SK-N-SH (cell line): ENCODE measurements at regions not wholly inside any gene's neighbourhood (a gene's known extent, or its start where the extent isn't known, plus 50 kb on each side); places are given as distances from the start of the nearest gene placed in this dataset.
A peak's percentile ranks its signal among the peaks of the same experiment; 100 is the strongest.

Experiments used
- CHD2 ChIP-seq: fragments of 150-350 bp; IDR thresholded peaks from 2 replicates; pipeline ENCODE4 v1.6.1; 2018; ENCODE audit warnings: low read length; ENCODE audit not compliant: partially characterized antibody
- EP300 ChIP-seq, 2 experiments: IDR thresholded peaks; 2 replicates each; pipeline versions ENCODE4 v1.4.0 to v1.6.1; 2012; ENCODE audit warnings: borderline replicate concordance in 1 of 2, low read depth in 1 of 2, low read length in 1 of 2
- FOSL2 ChIP-seq: IDR thresholded peaks from 2 replicates; pipeline ENCODE4 v1.4.0; 2012; ENCODE audit warnings: low read depth, mild to moderate bottlenecking, moderate library complexity, borderline replicate concordance
- FOXM1 ChIP-seq: IDR thresholded peaks from 2 replicates; pipeline ENCODE4 v1.4.0; 2012; ENCODE audit warnings: low read depth, mild to moderate bottlenecking
- GABPA ChIP-seq: IDR thresholded peaks from 2 replicates; pipeline ENCODE4 v1.4.0; 2012; ENCODE audit warnings: low read depth, mild to moderate bottlenecking
- JUND ChIP-seq: IDR thresholded peaks from 2 replicates; pipeline ENCODE4 v1.4.0; 2012
- MAX ChIP-seq: IDR thresholded peaks from 2 replicates; pipeline ENCODE4 v1.4.0; 2012; ENCODE audit warnings: low read depth
- NRF1 ChIP-seq: IDR thresholded peaks from 2 replicates; pipeline ENCODE4 v1.6.1; 2012; ENCODE audit warnings: low read depth, mild to moderate bottlenecking, low read length
- POLR2AphosphoS5 ChIP-seq: IDR thresholded peaks from 2 replicates; pipeline ENCODE4 v1.6.1; 2012; ENCODE audit warnings: low read depth, low read length
- RCOR1 ChIP-seq: fragments of 150-350 bp; IDR thresholded peaks from 2 replicates; pipeline ENCODE4 v1.6.1; 2017; ENCODE audit warnings: antibody characterized with exemption, low read length
- RFX5 ChIP-seq: IDR thresholded peaks from 2 replicates; pipeline ENCODE4 v1.6.1; 2012; ENCODE audit warnings: mild to moderate bottlenecking, improper control_type of control experiment, low read length
- SIN3A ChIP-seq: IDR thresholded peaks from 2 replicates; pipeline ENCODE4 v1.6.1; 2012; ENCODE audit warnings: low read depth, mild to moderate bottlenecking, low read length, moderate library complexity, borderline replicate concordance
- TF ChIP-seq, protein P1 (sequence below): fragments of 200-600 bp; sonication (generic); IDR thresholded peaks from 2 replicates; pipeline ENCODE4 v1.6.1; 2017; ENCODE audit warnings: antibody characterized with exemption, mild to moderate bottlenecking, moderate library complexity
- TF ChIP-seq, protein P2 (sequence below): IDR thresholded peaks from 2 replicates; pipeline ENCODE4; 2012

- TF ChIP-seq, protein P1, sequence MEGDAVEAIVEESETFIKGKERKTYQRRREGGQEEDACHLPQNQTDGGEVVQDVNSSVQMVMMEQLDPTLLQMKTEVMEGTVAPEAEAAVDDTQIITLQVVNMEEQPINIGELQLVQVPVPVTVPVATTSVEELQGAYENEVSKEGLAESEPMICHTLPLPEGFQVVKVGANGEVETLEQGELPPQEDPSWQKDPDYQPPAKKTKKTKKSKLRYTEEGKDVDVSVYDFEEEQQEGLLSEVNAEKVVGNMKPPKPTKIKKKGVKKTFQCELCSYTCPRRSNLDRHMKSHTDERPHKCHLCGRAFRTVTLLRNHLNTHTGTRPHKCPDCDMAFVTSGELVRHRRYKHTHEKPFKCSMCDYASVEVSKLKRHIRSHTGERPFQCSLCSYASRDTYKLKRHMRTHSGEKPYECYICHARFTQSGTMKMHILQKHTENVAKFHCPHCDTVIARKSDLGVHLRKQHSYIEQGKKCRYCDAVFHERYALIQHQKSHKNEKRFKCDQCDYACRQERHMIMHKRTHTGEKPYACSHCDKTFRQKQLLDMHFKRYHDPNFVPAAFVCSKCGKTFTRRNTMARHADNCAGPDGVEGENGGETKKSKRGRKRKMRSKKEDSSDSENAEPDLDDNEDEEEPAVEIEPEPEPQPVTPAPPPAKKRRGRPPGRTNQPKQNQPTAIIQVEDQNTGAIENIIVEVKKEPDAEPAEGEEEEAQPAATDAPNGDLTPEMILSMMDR: no peak
- TF ChIP-seq SIN3A (no peak), RFX5 (no peak), EP300 (IDR thresholded peaks at IDR 0.05; ENCODE audit: borderline replicate concordance in 1 of 2, low read depth in 1 of 2, low read length in 1 of 2) (peak in 1 of 2 experiments; percentile 23; a peak in 1 of 4 replicates), MAX (peak; percentile 14; the same call in 1 of the 2 replicates), POLR2AphosphoS5 (no peak), NRF1 (no peak), GABPA (no peak), JUND (no peak), FOXM1 (no peak), RCOR1 (no peak), FOSL2 (peak; percentile 29; the same call in 1 of the 2 replicates), CHD2 (no peak)
- TF ChIP-seq, protein P2, sequence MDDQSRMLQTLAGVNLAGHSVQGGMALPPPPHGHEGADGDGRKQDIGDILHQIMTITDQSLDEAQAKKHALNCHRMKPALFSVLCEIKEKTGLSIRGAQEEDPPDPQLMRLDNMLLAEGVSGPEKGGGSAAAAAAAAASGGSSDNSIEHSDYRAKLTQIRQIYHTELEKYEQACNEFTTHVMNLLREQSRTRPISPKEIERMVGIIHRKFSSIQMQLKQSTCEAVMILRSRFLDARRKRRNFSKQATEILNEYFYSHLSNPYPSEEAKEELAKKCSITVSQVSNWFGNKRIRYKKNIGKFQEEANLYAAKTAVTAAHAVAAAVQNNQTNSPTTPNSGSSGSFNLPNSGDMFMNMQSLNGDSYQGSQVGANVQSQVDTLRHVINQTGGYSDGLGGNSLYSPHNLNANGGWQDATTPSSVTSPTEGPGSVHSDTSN: peak; percentile 77
Measured at GRCh38 chr4:177016541-177017141, 223.9 kb upstream of the VEGFC start.
